Adrenal gland (tissue), 9 donors: ENCODE measurements at regions not wholly inside any gene's neighbourhood (a gene's known extent, or its start where the extent isn't known, plus 50 kb on each side); places are given as distances from the start of the nearest gene placed in this dataset.
"Not testable (repeated sequence)": the region's sequence is repeated elsewhere in the genome, so short reads cannot be mapped to it uniquely, and the experiment has no call there.

Experiments
- DNase-seq, 7 donors: peaks; one replicate each; pipeline ENCODE4 v3.0.0-alpha.2; 2019 to 2020
- H3K27ac ChIP-seq, 5 donors: fragments of 200-600 bp; sonication (generic) in 4 of 5; 1 replicate in 3 of 5; 2 replicates in 2 of 5; pipeline versions ENCODE4 v1.5.1 to v1.8.0; 2016 to 2020; ENCODE audit warnings: mild to moderate bottlenecking in 1 of 5
- H3K27me3 ChIP-seq: fragments of 200-600 bp; 2 replicates; pipeline ENCODE4 v1.8.0; 2021
- H3K36me3 ChIP-seq, 2 donors: fragments of 200-600 bp; replicated peaks in 1 of 2; 1 replicate in 1 of 2; 2 replicates in 1 of 2; pipeline versions ENCODE4 v1.5.1 to v1.8.0; 2018 to 2022
- H3K4me1 ChIP-seq, 2 donors: fragments of 200-600 bp; replicated peaks in 1 of 2; 1 replicate in 1 of 2; 2 replicates in 1 of 2; pipeline versions ENCODE4 v1.5.1 to v1.8.0; 2018 to 2021
- H3K4me3 ChIP-seq, 4 donors: fragments of 200-600 bp; sonication (generic) in 3 of 4; one replicate each; pipeline ENCODE4 v1.5.1; 2016 to 2018
- H3K9me3 ChIP-seq, 3 donors: fragments of 200-600 bp; sonication (generic) in 1 of 3; replicated peaks in 1 of 3; 1 replicate in 2 of 3; 2 replicates in 1 of 3; pipeline versions ENCODE4 v1.5.1 to v1.8.0; 2016 to 2021
- POLR2A ChIP-seq, 2 donors: fragments of 450-650 bp; IDR thresholded peaks; one replicate each; pipeline ENCODE4 v1.6.1; 2017; ENCODE audit warnings: antibody characterized with exemption in 2 of 2, mild to moderate bottlenecking in 2 of 2, moderate library complexity in 1 of 2
- WGBS, 4 donors: extraction: QIAGEN DNeasy Blood & Tissue Kit in 2 of 4; methylation state at CpG; one replicate each; pipeline versions ENCODE4 v1.1.5 to v1.1.7; 2013 to 2017; 5-methylcytosine and 5-hydroxymethylcytosine counted together
- intact Hi-C, 2 donors: fragments of 100-400 bp; cut with DNase I; formaldehyde crosslinking; loops; one replicate each; pipeline versions ENCODE4 v1.14.1 to v1.15.0; 2022 to 2023
- TF ChIP-seq, protein P1 (sequence below), 6 experiments: fragments of 450-650 bp in 4 of 6; fragments of 200-600 bp in 2 of 6; sonication (generic) in 1 of 6; IDR thresholded peaks; 1 replicate in 5 of 6; 2 replicates in 1 of 6; pipeline versions ENCODE4 v1.5.1 to v1.8.0; 2016 to 2021; ENCODE audit warnings: antibody characterized with exemption in 6 of 6, mild to moderate bottlenecking in 2 of 6, moderate library complexity in 1 of 6
- donor health status: healthy with polysubstance abuse.
- donor health status: Bipolar disorder and iron deficiency.
- donor health status: DM: yes; HTN: yes; CAD: no.
- donor health status: DM: no; HTN: no; CAD: no.
- donor health status: DM: no; HTN: no; CAD: no.

DNA sequence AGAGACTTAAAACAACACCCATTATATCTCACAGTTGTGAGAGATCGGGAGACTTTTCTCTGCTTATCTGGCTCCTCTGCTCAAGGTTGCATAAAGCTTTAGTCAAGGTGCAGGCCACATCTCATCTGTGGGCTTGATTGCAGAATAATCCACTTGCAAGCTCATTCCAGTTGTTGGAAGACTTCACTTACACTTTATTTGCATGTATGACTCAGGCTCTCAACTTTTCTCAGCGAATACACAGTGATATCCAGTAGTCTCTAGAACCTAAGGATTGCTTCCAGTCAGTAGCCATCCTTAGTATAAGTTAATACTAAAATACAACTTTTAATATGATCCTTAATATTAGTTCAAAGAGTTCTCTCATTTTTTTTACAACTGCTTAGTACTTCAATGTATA, 435.5 kb upstream of the NRG3 start:
- Histone ChIP-seq H3K4me3 (no peak overlapping the region), H3K4me1 (no peaks in the 10 kb centered on the region)
- TF ChIP-seq POLR2A (IDR thresholded peaks at IDR 0.05), result no peak
- TF ChIP-seq, protein P1, sequence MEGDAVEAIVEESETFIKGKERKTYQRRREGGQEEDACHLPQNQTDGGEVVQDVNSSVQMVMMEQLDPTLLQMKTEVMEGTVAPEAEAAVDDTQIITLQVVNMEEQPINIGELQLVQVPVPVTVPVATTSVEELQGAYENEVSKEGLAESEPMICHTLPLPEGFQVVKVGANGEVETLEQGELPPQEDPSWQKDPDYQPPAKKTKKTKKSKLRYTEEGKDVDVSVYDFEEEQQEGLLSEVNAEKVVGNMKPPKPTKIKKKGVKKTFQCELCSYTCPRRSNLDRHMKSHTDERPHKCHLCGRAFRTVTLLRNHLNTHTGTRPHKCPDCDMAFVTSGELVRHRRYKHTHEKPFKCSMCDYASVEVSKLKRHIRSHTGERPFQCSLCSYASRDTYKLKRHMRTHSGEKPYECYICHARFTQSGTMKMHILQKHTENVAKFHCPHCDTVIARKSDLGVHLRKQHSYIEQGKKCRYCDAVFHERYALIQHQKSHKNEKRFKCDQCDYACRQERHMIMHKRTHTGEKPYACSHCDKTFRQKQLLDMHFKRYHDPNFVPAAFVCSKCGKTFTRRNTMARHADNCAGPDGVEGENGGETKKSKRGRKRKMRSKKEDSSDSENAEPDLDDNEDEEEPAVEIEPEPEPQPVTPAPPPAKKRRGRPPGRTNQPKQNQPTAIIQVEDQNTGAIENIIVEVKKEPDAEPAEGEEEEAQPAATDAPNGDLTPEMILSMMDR (IDR thresholded peaks at IDR 0.05), result no peak

DNA sequence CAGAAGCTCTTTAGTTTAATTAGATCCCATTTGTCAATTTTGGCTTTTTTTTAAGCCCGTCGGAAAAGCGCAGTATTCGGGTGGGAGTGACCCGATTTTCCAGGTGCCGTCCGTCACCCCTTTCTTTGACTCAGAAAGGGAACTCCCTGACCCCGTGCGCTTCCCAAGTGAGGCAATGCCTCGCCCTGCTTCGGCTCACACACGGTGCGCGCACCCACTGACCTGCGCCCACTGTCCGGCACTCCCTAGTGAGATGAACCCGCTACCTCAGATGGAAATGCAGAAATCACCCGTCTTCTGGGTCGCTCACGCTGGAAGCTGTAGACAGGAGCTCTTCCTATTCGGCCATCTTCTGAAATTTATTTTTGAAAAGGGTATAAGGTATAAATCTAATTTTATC, 433.4 kb upstream of the NRG3 start:
- DNase-seq, H3K36me3 ChIP-seq, H3K27me3 ChIP-seq, H3K4me1 ChIP-seq, H3K27ac ChIP-seq, H3K9me3 ChIP-seq, intact Hi-C loops, H3K4me3 ChIP-seq: not testable (repeated sequence)
- WGBS, 4 donors, result 94 to 96% (median 95%) methylated on average over 21 of the region's 21 CpGs

More for the DNA sequence above, 435.5 kb upstream of the NRG3 start:
- no peak overlapping the region for H3K27ac ChIP-seq
- intact Hi-C loops, result no loop called here
- DNase-seq, result no peak
- WGBS, 4 donors, result 44 to 71% (median 59%) methylated on average over 2 of the region's 2 CpGs
- H3K9me3 ChIP-seq, result no peaks in the 10 kb centered on the region
- no peaks in the 10 kb centered on the region for H3K27me3 ChIP-seq
- H3K36me3 ChIP-seq, result no peaks in the 10 kb centered on the region

DNA sequence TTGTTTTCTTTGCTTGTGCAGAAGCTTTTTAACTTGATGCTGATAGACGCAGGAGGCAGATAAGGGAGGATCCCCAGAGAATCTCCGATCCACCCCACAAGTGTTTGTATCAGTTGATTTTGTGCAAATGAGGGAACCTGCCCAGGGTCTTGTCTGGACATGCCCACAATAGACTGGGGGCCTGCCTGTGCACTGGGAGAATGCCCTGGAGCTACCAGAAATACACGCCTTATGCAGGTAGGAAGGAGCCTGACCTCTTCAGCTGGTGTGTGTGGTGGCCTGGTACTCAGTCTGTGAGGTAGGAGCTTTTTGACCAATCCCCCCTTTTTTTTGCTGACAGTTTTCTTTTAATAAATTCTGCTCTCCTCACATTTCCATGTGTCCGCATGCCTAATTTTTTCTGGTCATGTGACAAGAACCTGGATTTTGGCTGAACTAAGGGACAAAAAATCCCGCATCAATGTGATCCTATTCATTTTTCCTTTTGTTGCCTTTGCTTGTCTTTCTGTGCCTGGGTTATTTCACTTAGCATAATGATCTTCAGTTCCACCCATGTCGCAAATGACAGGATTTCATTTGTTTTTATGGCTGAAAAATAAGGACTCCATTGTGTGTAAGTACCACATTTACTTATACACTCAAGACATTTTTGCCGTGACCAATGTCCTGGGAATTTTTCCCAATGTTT, 430.6 kb upstream of the NRG3 start:
- H3K4me3 ChIP-seq, result no peak overlapping the region
- no peak overlapping the region for H3K27ac ChIP-seq
- intact Hi-C loops, result no loop called here
- TF ChIP-seq, protein P1 (IDR thresholded peaks at IDR 0.05), result no peak
- no peak for TF ChIP-seq POLR2A (IDR thresholded peaks at IDR 0.05)
- H3K4me1 ChIP-seq, result no peaks in the 10 kb centered on the region
- DNase-seq, result no peak
- H3K27me3 ChIP-seq, result no peaks in the 10 kb centered on the region
- WGBS, 4 donors, result 76 to 82% (median 77%) methylated on average over 7 of the region's 7 CpGs
- no peaks in the 10 kb centered on the region for H3K36me3 ChIP-seq
- H3K9me3 ChIP-seq, result no peaks in the 10 kb centered on the region

DNA sequence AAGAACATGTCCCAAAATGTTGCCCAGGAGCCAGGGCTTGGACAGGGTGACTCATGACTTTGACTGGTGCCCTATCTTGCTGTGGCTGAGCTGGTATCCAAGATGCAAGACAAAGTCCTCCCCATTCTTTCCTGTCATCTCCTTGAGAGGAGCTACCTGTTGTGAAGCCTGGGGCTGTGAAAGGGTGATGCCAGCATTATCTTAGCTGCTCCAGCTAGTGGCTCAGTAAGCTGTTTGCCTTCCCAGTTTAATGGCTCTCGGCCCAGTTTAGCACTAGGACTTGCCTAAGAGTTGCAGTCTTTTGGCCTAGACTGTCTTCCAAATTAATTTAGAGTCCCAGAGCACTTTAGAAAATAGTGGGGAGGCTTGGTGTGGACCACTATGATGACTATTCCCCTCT, 424.3 kb upstream of the NRG3 start:
- H3K9me3 ChIP-seq, result no peaks in the 10 kb centered on the region
- 58 to 86% (median 84%) methylated on average over 1 of the region's 1 CpG; no CpG with 5 or more reads in 1 of the 4 donors for WGBS, 4 donors
- H3K4me3 ChIP-seq, result no peak overlapping the region
- TF ChIP-seq POLR2A (IDR thresholded peaks at IDR 0.05), result no peak
- TF ChIP-seq, protein P1 (IDR thresholded peaks at IDR 0.05), result no peak
- H3K27ac ChIP-seq, result no peak overlapping the region
- no peaks in the 10 kb centered on the region for H3K27me3 ChIP-seq
- H3K36me3 ChIP-seq, result no peaks in the 10 kb centered on the region
- no peak for DNase-seq
- intact Hi-C loops, result no loop called here
- no peaks in the 10 kb centered on the region for H3K4me1 ChIP-seq

DNA sequence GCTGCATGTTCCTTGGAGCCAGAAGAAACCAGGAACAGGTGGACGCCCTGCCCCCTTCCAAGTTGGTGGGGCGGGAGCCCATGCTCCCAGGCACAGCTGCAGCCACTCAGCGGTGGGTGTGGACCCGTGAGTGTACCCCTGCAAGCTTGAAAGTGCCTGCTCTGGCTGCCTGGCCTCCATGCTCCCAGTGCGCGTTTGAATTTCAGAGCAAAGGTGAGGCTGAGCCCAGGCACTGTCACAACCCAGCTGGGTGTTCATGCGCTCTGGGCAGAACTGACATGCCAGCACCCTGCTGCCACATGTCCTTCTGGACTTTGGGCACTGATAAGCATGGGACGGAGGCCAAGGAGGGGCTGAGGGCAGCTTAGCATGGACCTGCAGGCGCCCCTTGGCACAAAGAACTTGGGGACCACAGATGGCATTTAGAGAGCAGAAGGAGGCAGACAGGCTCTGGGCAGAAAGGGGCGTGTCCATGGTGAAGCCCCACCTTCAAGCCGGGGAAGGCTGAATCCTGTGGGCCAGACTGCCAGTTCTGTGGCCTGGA, 402.0 kb upstream of the NRG3 start:
- Histone ChIP-seq H3K4me1 (no peaks in the 10 kb centered on the region), H3K9me3 (no peaks in the 10 kb centered on the region), H3K4me3 (no peak overlapping the region), H3K27me3 (no peaks in the 10 kb centered on the region), H3K36me3 (no peaks in the 10 kb centered on the region), H3K27ac (no peak overlapping the region)
- intact Hi-C loops, result no loop called here
- DNase-seq, result no peak
- TF ChIP-seq, protein P1 (IDR thresholded peaks at IDR 0.05), result no peak
- TF ChIP-seq POLR2A (IDR thresholded peaks at IDR 0.05), result no peak
- WGBS, 4 donors, result 69 to 85% (median 75%) methylated on average over 4 to 11 of the region's 11 CpGs
